HUES6 (cell line): ENCODE measurements at regions not wholly inside any gene's neighbourhood (a gene's known extent, or its start where the extent isn't known, plus 50 kb on each side); places are given as distances from the start of the nearest gene placed in this dataset.

Experiments
- H3K27ac ChIP-seq: 2 replicates; pipeline ENCODE4 v1.7.0; 2013; ENCODE audit warnings: low read depth, mild to moderate bottlenecking, low read length, inconsistent platforms
- H3K27me3 ChIP-seq: 2 replicates; pipeline ENCODE4 v1.6.1; 2013; ENCODE audit warnings: low read length; ENCODE audit not compliant: control insufficient read depth, insufficient read depth
- H3K36me3 ChIP-seq: 2 replicates; pipeline ENCODE4 v1.6.1; 2013; ENCODE audit warnings: low read length; ENCODE audit not compliant: control insufficient read depth, insufficient read depth
- H3K4me1 ChIP-seq: 2 replicates; pipeline ENCODE4 v1.6.1; 2013; ENCODE audit warnings: low read length; ENCODE audit not compliant: control insufficient read depth, insufficient read depth
- H3K4me3 ChIP-seq: 2 replicates; pipeline ENCODE4 v1.5.1; 2013; ENCODE audit warnings: low read depth, low read length
- H3K9ac ChIP-seq: one replicate; pipeline ENCODE4 v1.6.1; 2013; ENCODE audit warnings: mild to moderate bottlenecking, low read length
- H3K9me3 ChIP-seq: 2 replicates; pipeline ENCODE4 v1.6.1; 2013; ENCODE audit warnings: low read depth, low read length; ENCODE audit not compliant: control insufficient read depth, insufficient read depth

GRCh38 chr3:78268716-78269668 lies 1229.1 kb downstream of the ROBO2 start:
- H3K36me3 ChIP-seq = no peaks in the 10 kb centered on the region
- H3K9me3 ChIP-seq = peaks cover 5% of the 10 kb centered on the region; the same call in 1 of the 2 replicates
- H3K4me1 ChIP-seq = peaks cover 10% of the 10 kb centered on the region
- H3K27ac ChIP-seq = no peak overlapping the region
- no peaks in the 10 kb centered on the region for H3K27me3 ChIP-seq
- H3K4me3 ChIP-seq = no peak overlapping the region
- H3K9ac ChIP-seq = no peak overlapping the region

- Histone ChIP-seq H3K9me3 (no peaks in the 10 kb centered on the region), H3K36me3 (no peaks in the 10 kb centered on the region)
Measured at GRCh38 chr3:78273326-78273725, 1233.4 kb downstream of the ROBO2 start.

DNA sequence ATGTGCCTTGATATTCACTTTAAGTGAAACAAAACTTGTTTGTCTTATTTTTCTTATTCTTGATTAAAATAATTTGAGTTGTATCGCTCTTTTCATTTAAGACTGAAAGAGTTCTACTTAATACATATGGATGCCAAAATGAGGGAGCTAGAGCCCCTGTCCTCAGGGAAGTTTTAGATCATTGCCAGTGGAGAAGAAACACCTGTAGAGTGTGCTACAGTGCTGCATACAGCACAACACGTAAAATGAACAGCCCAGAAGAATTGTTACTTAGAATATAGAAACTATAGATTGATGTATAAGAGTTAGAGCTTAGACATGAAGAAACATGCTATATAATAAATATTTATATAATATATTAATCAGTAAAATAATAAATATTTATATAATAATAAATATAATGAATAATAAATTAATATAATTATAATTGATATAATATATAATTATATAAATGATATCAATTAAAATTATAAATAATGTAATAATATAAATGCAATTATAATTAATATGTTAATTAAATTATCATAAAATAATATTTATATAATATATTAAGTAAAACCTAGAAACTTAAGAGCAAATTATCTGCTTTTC lies 1234.7 kb downstream of the ROBO2 start:
- Histone ChIP-seq H3K4me1 (peaks cover 6% of the 10 kb centered on the region), H3K27me3 (no peaks in the 10 kb centered on the region), H3K9ac (no peak overlapping the region), H3K27ac (no peak overlapping the region), H3K36me3 (no peaks in the 10 kb centered on the region), H3K4me3 (no peak overlapping the region), H3K9me3 (no peaks in the 10 kb centered on the region)

More at GRCh38 chr3:78273326-78273725, 1233.4 kb downstream of the ROBO2 start:
- no peak overlapping the region for H3K27ac ChIP-seq
- peaks cover 15% of the 10 kb centered on the region for H3K4me1 ChIP-seq
- no peak overlapping the region for H3K9ac ChIP-seq
- H3K4me3 ChIP-seq = no peak overlapping the region
- no peaks in the 10 kb centered on the region for H3K27me3 ChIP-seq

- Histone ChIP-seq H3K4me1 (peaks cover 5% of the 10 kb centered on the region), H3K9ac (no peak overlapping the region), H3K27ac (no peak overlapping the region), H3K9me3 (peaks cover under 1% of the 10 kb centered on the region; the same call in 1 of the 2 replicates), H3K36me3 (no peaks in the 10 kb centered on the region), H3K4me3 (no peak overlapping the region), H3K27me3 (no peaks in the 10 kb centered on the region)
Measured at GRCh38 chr3:78275420-78275852, 1235.5 kb downstream of the ROBO2 start.

DNA sequence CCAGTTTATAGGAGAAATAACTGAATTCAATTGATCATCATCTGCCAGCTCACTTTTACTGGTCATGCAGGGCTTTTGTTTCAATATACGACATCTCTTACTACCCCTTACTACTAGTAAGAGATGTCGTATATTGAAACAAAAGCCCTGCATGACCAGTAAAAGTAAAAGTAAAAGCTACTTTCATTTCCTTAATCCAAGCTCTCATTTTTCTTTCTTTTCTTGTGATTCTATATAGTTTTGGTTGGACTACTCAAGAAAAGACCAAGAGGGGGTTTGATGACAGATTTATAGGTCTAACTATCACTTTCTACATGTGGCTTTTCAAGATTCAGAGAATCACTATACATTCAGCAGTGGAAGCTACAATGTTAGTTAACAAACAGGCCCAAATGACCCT lies 1237.3 kb downstream of the ROBO2 start:
- no peak overlapping the region for H3K27ac ChIP-seq
- H3K9ac ChIP-seq = no peak overlapping the region
- no peaks in the 10 kb centered on the region for H3K36me3 ChIP-seq
- no peak overlapping the region for H3K4me3 ChIP-seq
- H3K27me3 ChIP-seq = no peaks in the 10 kb centered on the region
- H3K9me3 ChIP-seq = peaks cover 3% of the 10 kb centered on the region; the same call in 1 of the 2 replicates
- peaks cover 7% of the 10 kb centered on the region for H3K4me1 ChIP-seq

GRCh38 chr3:78277801-78278200 lies 1237.9 kb downstream of the ROBO2 start:
- no peaks in the 10 kb centered on the region for H3K27me3 ChIP-seq
- H3K27ac ChIP-seq = no peak overlapping the region
- H3K9ac ChIP-seq = no peak overlapping the region
- H3K4me1 ChIP-seq = peaks cover 7% of the 10 kb centered on the region
- H3K36me3 ChIP-seq = no peaks in the 10 kb centered on the region
- no peak overlapping the region for H3K4me3 ChIP-seq
- peaks cover 3% of the 10 kb centered on the region; the same call in 1 of the 2 replicates for H3K9me3 ChIP-seq

- Histone ChIP-seq H3K27ac (no peak overlapping the region), H3K4me1 (peaks cover 7% of the 10 kb centered on the region), H3K36me3 (no peaks in the 10 kb centered on the region), H3K27me3 (no peaks in the 10 kb centered on the region), H3K9ac (no peak overlapping the region), H3K4me3 (no peak overlapping the region), H3K9me3 (peaks cover 3% of the 10 kb centered on the region; the same call in 1 of the 2 replicates)
Measured at GRCh38 chr3:78279091-78279490, 1239.2 kb downstream of the ROBO2 start.

DNA sequence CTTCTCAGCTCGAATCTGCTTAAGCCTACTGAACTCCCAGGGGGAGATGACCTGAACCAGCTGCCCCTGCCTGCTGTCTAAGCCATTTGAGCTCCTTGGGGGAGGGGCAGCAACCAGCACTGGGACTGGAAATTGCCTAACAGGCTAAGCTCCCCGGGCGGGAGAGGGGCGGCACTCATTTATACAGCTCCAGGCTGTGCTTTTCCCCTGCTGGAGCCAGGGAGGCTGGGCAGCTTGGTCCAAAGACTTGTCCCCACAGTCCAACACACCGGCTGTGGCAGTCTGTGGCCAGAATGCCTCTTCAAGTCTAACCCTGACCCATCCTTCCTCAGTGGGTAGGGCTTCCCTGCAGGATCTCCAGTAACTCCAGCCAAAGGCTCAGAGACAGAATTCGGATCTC lies 1241.5 kb downstream of the ROBO2 start:
- peaks cover 3% of the 10 kb centered on the region; the same call in 1 of the 2 replicates for H3K9me3 ChIP-seq
- no peak overlapping the region for H3K9ac ChIP-seq
- H3K4me3 ChIP-seq = no peak overlapping the region
- H3K27ac ChIP-seq = no peak overlapping the region
- no peaks in the 10 kb centered on the region for H3K27me3 ChIP-seq
- H3K36me3 ChIP-seq = no peaks in the 10 kb centered on the region
- peaks cover 21% of the 10 kb centered on the region for H3K4me1 ChIP-seq

DNA sequence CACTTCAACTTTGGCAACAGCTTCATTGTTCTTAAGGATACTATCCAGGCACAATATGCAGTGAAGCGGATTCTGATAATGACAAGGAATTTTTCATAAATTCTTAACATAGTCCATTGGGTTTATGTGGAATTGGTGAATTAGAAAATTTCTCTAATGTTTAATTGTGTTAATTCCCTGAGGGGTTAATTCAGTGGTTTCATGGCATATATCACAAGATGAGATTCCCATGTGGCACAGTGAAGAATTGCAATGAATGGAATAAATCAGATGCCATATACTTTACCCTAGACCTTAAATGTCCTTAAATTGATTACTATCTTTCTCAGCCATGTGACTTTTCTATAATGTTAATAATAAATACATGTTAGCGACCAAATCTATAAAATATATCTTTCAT lies 1244.1 kb downstream of the ROBO2 start:
- Histone ChIP-seq H3K27me3 (no peaks in the 10 kb centered on the region), H3K9me3 (peaks cover 3% of the 10 kb centered on the region; the same call in 1 of the 2 replicates), H3K36me3 (no peaks in the 10 kb centered on the region), H3K4me1 (peaks cover 25% of the 10 kb centered on the region), H3K27ac (no peak overlapping the region), H3K9ac (no peak overlapping the region), H3K4me3 (no peak overlapping the region)

DNA sequence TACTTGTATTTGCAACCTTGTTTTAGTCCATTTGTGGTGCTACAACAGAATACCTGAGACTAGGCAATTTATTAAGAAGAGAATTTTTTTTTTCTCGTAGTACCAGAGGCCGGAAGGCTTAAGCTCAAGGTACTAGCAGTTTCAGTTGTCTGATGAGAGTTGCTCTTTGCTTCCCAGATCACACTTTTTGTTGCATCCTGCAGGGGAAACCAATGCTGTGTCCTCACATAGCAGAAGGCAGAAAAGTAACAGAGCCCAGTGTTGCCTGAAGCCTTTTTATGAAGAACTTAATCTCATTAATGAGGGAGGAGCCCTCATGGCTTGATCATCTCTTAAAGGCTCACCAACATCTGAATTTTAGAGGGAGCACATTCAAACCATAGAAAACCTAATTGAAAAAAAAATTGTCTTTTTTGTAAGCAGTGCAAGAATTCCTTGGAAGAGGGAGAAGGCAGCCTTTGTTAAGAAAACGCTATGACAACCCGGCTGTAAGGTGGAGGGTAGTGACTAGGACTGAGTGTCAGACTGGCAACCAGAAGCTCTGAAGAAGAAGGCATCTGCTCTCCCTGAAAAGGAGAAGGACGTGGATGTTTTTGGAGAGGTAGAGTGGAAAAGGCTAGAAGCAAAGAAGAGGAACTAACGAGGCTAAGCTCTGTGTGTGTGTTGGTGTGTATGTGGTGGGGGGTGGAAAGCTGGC lies 1245.3 kb downstream of the ROBO2 start:
- H3K4me1 ChIP-seq = peaks cover 28% of the 10 kb centered on the region

More for the DNA sequence above, 1245.3 kb downstream of the ROBO2 start:
- no peak overlapping the region for H3K27ac ChIP-seq
- H3K4me3 ChIP-seq = no peak overlapping the region
- H3K9ac ChIP-seq = no peak overlapping the region
- H3K27me3 ChIP-seq = no peaks in the 10 kb centered on the region
- H3K36me3 ChIP-seq = no peaks in the 10 kb centered on the region
- H3K9me3 ChIP-seq = peaks cover 3% of the 10 kb centered on the region; the same call in 1 of the 2 replicates
